ENCODE measurements at regions not wholly inside any gene's neighbourhood (a gene's known extent, or its start where the extent isn't known, plus 50 kb on each side); places are given as distances from the start of the nearest gene placed in this dataset.
"Not testable (repeated sequence)": the region's sequence is repeated elsewhere in the genome, so short reads cannot be mapped to it uniquely, and the experiment has no call there.

DNA sequence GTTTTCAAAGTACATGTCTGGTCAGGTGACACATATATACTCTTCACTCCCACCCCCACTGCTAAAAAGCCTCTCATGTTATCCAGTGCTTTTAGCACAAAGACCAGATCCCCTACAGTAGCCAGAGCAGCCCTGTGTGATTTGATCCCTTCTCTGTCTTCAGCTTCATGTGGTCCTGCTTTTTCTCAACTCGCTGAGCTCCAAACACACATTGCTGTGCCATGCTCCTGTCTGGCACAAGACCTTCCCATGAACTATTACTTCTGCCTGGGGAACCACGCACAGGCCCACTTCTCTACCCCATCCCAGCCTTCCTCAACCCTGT, 127.1 kb downstream of the RASSF10 start:
- intact Hi-C loops (cut with micrococcal nuclease) = no loop called here
- no peak overlapping the region for H2AFZ ChIP-seq (ENCODE audit: low read length)
- H3K79me2 ChIP-seq (ENCODE audit: low read length) = no peaks in the 10 kb centered on the region
- no peaks in the 10 kb centered on the region for H3K27me3 ChIP-seq (ENCODE audit: low read length)
- TF ChIP-seq EZH2 (IDR thresholded peaks at IDR 0.05; ENCODE audit: low read length, unreplicated experiment) (no peak), EZH2phosphoT487 (IDR thresholded peaks at IDR 0.05; ENCODE audit: borderline replicate concordance, low read length) (no peak)
- TF ChIP-seq, protein P1, sequence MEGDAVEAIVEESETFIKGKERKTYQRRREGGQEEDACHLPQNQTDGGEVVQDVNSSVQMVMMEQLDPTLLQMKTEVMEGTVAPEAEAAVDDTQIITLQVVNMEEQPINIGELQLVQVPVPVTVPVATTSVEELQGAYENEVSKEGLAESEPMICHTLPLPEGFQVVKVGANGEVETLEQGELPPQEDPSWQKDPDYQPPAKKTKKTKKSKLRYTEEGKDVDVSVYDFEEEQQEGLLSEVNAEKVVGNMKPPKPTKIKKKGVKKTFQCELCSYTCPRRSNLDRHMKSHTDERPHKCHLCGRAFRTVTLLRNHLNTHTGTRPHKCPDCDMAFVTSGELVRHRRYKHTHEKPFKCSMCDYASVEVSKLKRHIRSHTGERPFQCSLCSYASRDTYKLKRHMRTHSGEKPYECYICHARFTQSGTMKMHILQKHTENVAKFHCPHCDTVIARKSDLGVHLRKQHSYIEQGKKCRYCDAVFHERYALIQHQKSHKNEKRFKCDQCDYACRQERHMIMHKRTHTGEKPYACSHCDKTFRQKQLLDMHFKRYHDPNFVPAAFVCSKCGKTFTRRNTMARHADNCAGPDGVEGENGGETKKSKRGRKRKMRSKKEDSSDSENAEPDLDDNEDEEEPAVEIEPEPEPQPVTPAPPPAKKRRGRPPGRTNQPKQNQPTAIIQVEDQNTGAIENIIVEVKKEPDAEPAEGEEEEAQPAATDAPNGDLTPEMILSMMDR (conservative IDR thresholded peaks at IDR 0.05; ENCODE audit: low read depth, low read length) = no peak
- ChIA-PET POLR2A (ENCODE audit: unreplicated experiment) (no interaction called here), CTCF (no interaction called here)
- H3K9me2 ChIP-seq (replicated peaks; ENCODE audit: low read length) = no peaks in the 10 kb centered on the region
- H4K20me1 ChIP-seq (ENCODE audit: low read length) = no peaks in the 10 kb centered on the region
- no TSS peak for BruUV-seq (replicated peaks)
- no peak overlapping the region for H3K4me2 ChIP-seq (ENCODE audit: low read length)
- ATAC-seq (no peak), DNase-seq (no peak)
- H3K9me3 ChIP-seq (ENCODE audit: low read length) = no peaks in the 10 kb centered on the region
- no peaks in the 10 kb centered on the region for H3F3A ChIP-seq (ENCODE audit: low read length, unreplicated experiment)
- H3K4me1 ChIP-seq (ENCODE audit: insufficient read depth, low read length) = peaks cover 33% of the 10 kb centered on the region
- no peak overlapping the region for H3K27ac ChIP-seq (ENCODE audit: low read length)
- H3K4me3 ChIP-seq (ENCODE audit: low read length) = no peak overlapping the region
- H3K36me3 ChIP-seq (ENCODE audit: low read depth, low read length) = no peaks in the 10 kb centered on the region
- H3K9ac ChIP-seq (ENCODE audit: low read length) = no peak overlapping the region

DNA sequence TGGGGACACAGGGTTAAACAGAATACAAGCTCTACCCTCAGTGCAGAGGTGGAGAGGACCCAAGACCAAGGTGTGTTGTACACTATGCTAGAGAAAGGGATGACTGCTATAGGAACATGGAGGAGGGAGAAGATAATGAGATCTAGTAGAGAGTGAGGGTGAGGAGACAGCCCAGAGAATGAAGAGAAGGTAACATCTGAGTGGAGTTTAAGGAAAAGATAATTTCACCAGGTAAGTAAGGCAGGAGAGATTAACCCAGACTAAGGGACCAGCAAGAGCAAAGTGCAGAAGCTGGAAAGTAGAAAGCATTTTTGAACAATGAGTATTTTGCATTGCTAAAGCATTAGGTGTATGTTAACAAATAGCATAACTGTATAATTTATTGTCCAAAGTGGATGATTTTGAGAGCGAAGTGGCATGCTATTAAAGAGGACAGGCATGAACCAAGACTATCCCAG, 128.8 kb downstream of the RASSF10 start:
- no peak overlapping the region for H3K9ac ChIP-seq (ENCODE audit: low read length)
- no peaks in the 10 kb centered on the region for H3K79me2 ChIP-seq (ENCODE audit: low read length)
- H3K27ac ChIP-seq (ENCODE audit: low read length) = no peak overlapping the region; the same call in 1 of the 2 replicates
- no peaks in the 10 kb centered on the region for H3F3A ChIP-seq (ENCODE audit: low read length, unreplicated experiment)
- POLR2A ChIA-PET (ENCODE audit: unreplicated experiment) = interaction anchor here (0.5 to 0.7 kb wide), 2 partner anchors 18 to 27 kb away, joined by 3 to 5 read pairs; no protein-coding TSS in a partner anchor
- no peaks in the 10 kb centered on the region for H4K20me1 ChIP-seq (ENCODE audit: low read length)
- CTCF ChIA-PET = no interaction called here
- ATAC-seq = peak; percentile 34
- H3K36me3 ChIP-seq (ENCODE audit: low read depth, low read length) = no peaks in the 10 kb centered on the region
- BruUV-seq (replicated peaks) = no TSS peak
- DNase-seq = peak; percentile 59
- no peaks in the 10 kb centered on the region for H3K9me3 ChIP-seq (ENCODE audit: low read length)
- peaks cover 40% of the 10 kb centered on the region for H3K4me1 ChIP-seq (ENCODE audit: insufficient read depth, low read length)
- TF ChIP-seq, protein P1 (conservative IDR thresholded peaks at IDR 0.05; ENCODE audit: low read depth, low read length) = no peak
- TF ChIP-seq EZH2phosphoT487 (IDR thresholded peaks at IDR 0.05; ENCODE audit: borderline replicate concordance, low read length) (no peak), EZH2 (IDR thresholded peaks at IDR 0.05; ENCODE audit: low read length, unreplicated experiment) (no peak)
- intact Hi-C loops (cut with micrococcal nuclease) = no loop called here
- H3K27me3 ChIP-seq (ENCODE audit: low read length) = no peaks in the 10 kb centered on the region
- no peak overlapping the region for H3K4me3 ChIP-seq (ENCODE audit: low read length)
- no peak overlapping the region for H2AFZ ChIP-seq (ENCODE audit: low read length)
- H3K4me2 ChIP-seq (ENCODE audit: low read length) = peak overlapping the region; percentile 40
- no peaks in the 10 kb centered on the region for H3K9me2 ChIP-seq (replicated peaks; ENCODE audit: low read length)

DNA sequence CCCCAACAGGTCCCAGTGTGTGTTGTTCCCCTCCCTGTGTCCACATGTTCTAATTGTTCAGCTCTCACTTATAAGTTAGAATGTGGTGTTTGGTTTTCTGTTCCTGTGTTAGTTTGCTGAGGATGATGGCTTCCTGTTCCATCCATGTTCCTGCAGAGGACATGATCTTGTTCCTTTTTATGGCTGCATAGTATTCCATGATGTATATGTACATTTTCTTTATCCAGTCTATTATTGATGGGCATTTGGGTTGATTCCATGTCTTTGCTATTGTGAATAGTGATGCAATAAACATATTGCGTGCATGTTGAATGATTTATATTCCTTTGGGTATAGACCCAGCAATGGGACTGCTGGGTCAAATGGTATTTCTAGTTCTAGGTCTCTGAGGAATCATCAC, 130.0 kb downstream of the RASSF10 start:
- H4K20me1 ChIP-seq (ENCODE audit: low read length); H2AFZ ChIP-seq (ENCODE audit: low read length); BruUV-seq (replicated peaks); H3K9me3 ChIP-seq (ENCODE audit: low read length); H3K36me3 ChIP-seq (ENCODE audit: low read depth, low read length); ATAC-seq; H3K27me3 ChIP-seq (ENCODE audit: low read length); intact Hi-C loops (cut with micrococcal nuclease); H3K9ac ChIP-seq (ENCODE audit: low read length); H3K9me2 ChIP-seq (replicated peaks; ENCODE audit: low read length); H3K27ac ChIP-seq (ENCODE audit: low read length); DNase-seq; H3F3A ChIP-seq (ENCODE audit: low read length, unreplicated experiment); H3K4me2 ChIP-seq (ENCODE audit: low read length); CTCF ChIA-PET; POLR2A ChIA-PET (ENCODE audit: unreplicated experiment); H3K79me2 ChIP-seq (ENCODE audit: low read length); H3K4me3 ChIP-seq (ENCODE audit: low read length): not testable (repeated sequence)
- peaks cover 51% of the 10 kb centered on the region for H3K4me1 ChIP-seq (ENCODE audit: insufficient read depth, low read length)

Measured in PC-3 (cell line).